HUES48 (cell line): ENCODE measurements at regions not wholly inside any gene's neighbourhood (a gene's known extent, or its start where the extent isn't known, plus 50 kb on each side); places are given as distances from the start of the nearest gene placed in this dataset.
"Not testable (repeated sequence)": the region's sequence is repeated elsewhere in the genome, so short reads cannot be mapped to it uniquely, and the experiment has no call there.

Experiments used
- H3K27ac ChIP-seq: one replicate; pipeline ENCODE4 v1.7.0; 2013; ENCODE audit warnings: low read depth, low read length, inconsistent platforms
- H3K27me3 ChIP-seq: 2 replicates; pipeline ENCODE4 v1.6.1; 2013; ENCODE audit warnings: mild to moderate bottlenecking, low read length; ENCODE audit not compliant: control insufficient read depth, insufficient read depth
- H3K36me3 ChIP-seq: 2 replicates; pipeline ENCODE4 v1.6.1; 2013; ENCODE audit warnings: low read length; ENCODE audit not compliant: control insufficient read depth, insufficient read depth
- H3K4me1 ChIP-seq: 2 replicates; pipeline ENCODE4 v1.6.1; 2013; ENCODE audit warnings: mild to moderate bottlenecking, low read length; ENCODE audit not compliant: control insufficient read depth, insufficient read depth
- H3K4me3 ChIP-seq: 2 replicates; pipeline ENCODE4 v1.5.1; 2013; ENCODE audit warnings: mild to moderate bottlenecking, low read depth, low read length
- H3K9ac ChIP-seq: 2 replicates; pipeline ENCODE4 v1.6.1; 2013; ENCODE audit warnings: mild to moderate bottlenecking, low read depth, low read length, moderate library complexity
- H3K9me3 ChIP-seq: 2 replicates; pipeline ENCODE4 v1.6.1; 2013; ENCODE audit warnings: low read length; ENCODE audit not compliant: control insufficient read depth, insufficient read depth

- Histone ChIP-seq H3K27ac (no peak overlapping the region), H3K27me3 (no peaks in the 10 kb centered on the region), H3K9ac (no peak overlapping the region), H3K36me3 (no peaks in the 10 kb centered on the region), H3K9me3 (no peaks in the 10 kb centered on the region), H3K4me1 (peaks cover 10% of the 10 kb centered on the region), H3K4me3 (no peak overlapping the region)
Measured at GRCh38 chr5:40221796-40222195, 457.9 kb upstream of the PTGER4 start.

- H3K9ac ChIP-seq, result no peak overlapping the region
- no peaks in the 10 kb centered on the region for H3K36me3 ChIP-seq
- peaks cover 7% of the 10 kb centered on the region; the same call in 1 of the 2 replicates for H3K4me1 ChIP-seq
- H3K4me3 ChIP-seq, result no peak overlapping the region
- H3K27ac ChIP-seq, result no peak overlapping the region
- H3K9me3 ChIP-seq, result no peaks in the 10 kb centered on the region
- no peaks in the 10 kb centered on the region for H3K27me3 ChIP-seq
Measured at GRCh38 chr5:40221255-40221654, 458.5 kb upstream of the PTGER4 start.

GRCh38 chr5:40220260-40220659 is 459.5 kb upstream of the PTGER4 start:
- Histone ChIP-seq H3K9me3 (no peaks in the 10 kb centered on the region), H3K27me3 (no peaks in the 10 kb centered on the region), H3K36me3 (no peaks in the 10 kb centered on the region), H3K27ac (no peak overlapping the region), H3K4me1 (peaks cover 3% of the 10 kb centered on the region; the same call in 1 of the 2 replicates), H3K4me3 (no peak overlapping the region), H3K9ac (no peak overlapping the region)

GRCh38 chr5:40217553-40217952 is 462.2 kb upstream of the PTGER4 start:
- Histone ChIP-seq H3K27ac (no peak overlapping the region), H3K4me3 (no peak overlapping the region), H3K4me1 (peaks cover 3% of the 10 kb centered on the region; the same call in 1 of the 2 replicates), H3K9ac (no peak overlapping the region), H3K27me3 (no peaks in the 10 kb centered on the region), H3K36me3 (no peaks in the 10 kb centered on the region), H3K9me3 (no peaks in the 10 kb centered on the region)

- Histone ChIP-seq H3K4me3 (no peak overlapping the region), H3K9ac (no peak overlapping the region), H3K27ac (no peak overlapping the region), H3K27me3 (no peaks in the 10 kb centered on the region), H3K36me3 (no peaks in the 10 kb centered on the region), H3K4me1 (no peaks in the 10 kb centered on the region), H3K9me3 (no peaks in the 10 kb centered on the region)
Measured at GRCh38 chr5:40210694-40211093, 469.0 kb upstream of the PTGER4 start.

GRCh38 chr5:40206030-40206429 is 473.7 kb upstream of the PTGER4 start:
- H3K36me3 ChIP-seq, result no peaks in the 10 kb centered on the region
- no peaks in the 10 kb centered on the region for H3K9me3 ChIP-seq
- no peaks in the 10 kb centered on the region for H3K4me1 ChIP-seq

GRCh38 chr5:40204144-40204543 is 475.6 kb upstream of the PTGER4 start:
- no peak overlapping the region for H3K27ac ChIP-seq
- H3K36me3 ChIP-seq, result no peaks in the 10 kb centered on the region
- no peaks in the 10 kb centered on the region for H3K27me3 ChIP-seq
- H3K9me3 ChIP-seq, result no peaks in the 10 kb centered on the region
- no peak overlapping the region for H3K4me3 ChIP-seq
- no peaks in the 10 kb centered on the region for H3K4me1 ChIP-seq
- no peak overlapping the region for H3K9ac ChIP-seq

More at GRCh38 chr5:40206030-40206429, 473.7 kb upstream of the PTGER4 start:
- H3K27me3 ChIP-seq, result no peaks in the 10 kb centered on the region
- H3K9ac ChIP-seq, result no peak overlapping the region
- no peak overlapping the region for H3K4me3 ChIP-seq
- H3K27ac ChIP-seq, result no peak overlapping the region

- no peaks in the 10 kb centered on the region for H3K36me3 ChIP-seq
- H3K27ac ChIP-seq, result no peak overlapping the region
- H3K9ac ChIP-seq, result no peak overlapping the region
- H3K4me1 ChIP-seq, result no peaks in the 10 kb centered on the region
- H3K27me3 ChIP-seq, result no peaks in the 10 kb centered on the region
- H3K9me3 ChIP-seq, result no peaks in the 10 kb centered on the region
- no peak overlapping the region for H3K4me3 ChIP-seq
Measured at GRCh38 chr5:40202814-40203440, 476.8 kb upstream of the PTGER4 start.

GRCh38 chr5:40198736-40199135 is 481.0 kb upstream of the PTGER4 start:
- H3K27ac ChIP-seq, result no peak overlapping the region
- no peaks in the 10 kb centered on the region for H3K27me3 ChIP-seq
- H3K4me3 ChIP-seq, result no peak overlapping the region
- no peaks in the 10 kb centered on the region for H3K4me1 ChIP-seq
- no peaks in the 10 kb centered on the region for H3K9me3 ChIP-seq
- H3K36me3 ChIP-seq, result no peaks in the 10 kb centered on the region
- H3K9ac ChIP-seq, result no peak overlapping the region

GRCh38 chr5:40195574-40195973 is 484.1 kb upstream of the PTGER4 start:
- not testable (repeated sequence) for H3K4me1 ChIP-seq, H3K9ac ChIP-seq, H3K9me3 ChIP-seq, H3K36me3 ChIP-seq, H3K27me3 ChIP-seq, H3K4me3 ChIP-seq, H3K27ac ChIP-seq

GRCh38 chr5:40191150-40191549 is 488.6 kb upstream of the PTGER4 start:
- H3K9ac ChIP-seq, result no peak overlapping the region
- H3K4me1 ChIP-seq, result no peaks in the 10 kb centered on the region
- no peak overlapping the region for H3K4me3 ChIP-seq
- no peaks in the 10 kb centered on the region for H3K36me3 ChIP-seq
- no peak overlapping the region for H3K27ac ChIP-seq
- no peaks in the 10 kb centered on the region for H3K27me3 ChIP-seq
- H3K9me3 ChIP-seq, result no peaks in the 10 kb centered on the region
